ENCODE measurements at regions not wholly inside any gene's neighbourhood (a gene's known extent, or its start where the extent isn't known, plus 50 kb on each side); places are given as distances from the start of the nearest gene placed in this dataset.

DNA sequence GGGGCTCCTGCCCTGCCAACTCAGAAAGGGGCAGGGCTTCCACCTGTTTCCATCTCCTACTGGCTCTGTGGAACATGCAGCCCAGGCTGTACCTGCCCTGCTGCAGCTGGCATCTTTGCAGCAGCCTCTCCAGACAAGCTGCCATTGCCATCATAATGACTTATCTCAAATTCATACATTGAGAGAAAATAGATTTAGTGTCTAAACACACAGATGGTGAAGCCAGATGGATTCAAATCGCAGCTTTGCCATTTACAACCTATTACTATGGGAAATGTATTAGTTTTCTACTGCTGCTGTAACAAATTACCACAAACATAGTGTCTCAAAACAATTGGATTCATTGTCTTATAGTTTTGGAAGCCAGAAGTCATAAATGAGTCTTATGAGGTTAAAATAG lies 260.0 kb downstream of the KCNA4 start:
- no peak overlapping the region for H3K4me3 ChIP-seq (replicated peaks in 1 of 2; ENCODE audit: low read depth in 2 of 2, low read length in 2 of 2)
- no peak for DNase-seq (ENCODE audit: low read depth in 2 of 2)
- no peak for TF ChIP-seq CTCF (IDR thresholded peaks at IDR 0.05; ENCODE audit: low read depth, low read length)

DNA sequence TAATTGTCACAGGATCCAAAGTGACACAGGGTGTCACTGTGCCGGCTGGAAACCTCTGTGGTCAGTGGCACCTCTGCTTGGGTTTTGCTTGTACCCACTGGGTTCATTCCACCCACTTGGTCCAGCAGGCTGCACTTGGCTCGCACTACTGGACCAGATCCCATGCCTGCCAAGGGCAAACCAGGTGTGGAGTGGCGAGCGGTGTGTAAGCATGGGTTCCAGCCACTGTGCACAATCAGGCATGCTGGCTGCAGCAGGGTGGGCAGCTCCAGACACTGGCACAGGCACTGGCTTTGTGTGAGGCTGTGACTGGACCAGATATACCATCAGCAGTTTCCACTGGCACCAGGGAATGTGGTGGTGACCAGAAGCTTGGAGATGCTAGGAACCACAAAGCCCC lies 261.4 kb downstream of the KCNA4 start:
- no peak overlapping the region for H3K4me3 ChIP-seq (replicated peaks in 1 of 2; ENCODE audit: low read depth in 2 of 2, low read length in 2 of 2)
- no peak for TF ChIP-seq CTCF (IDR thresholded peaks at IDR 0.05; ENCODE audit: low read depth, low read length)
- DNase-seq (ENCODE audit: low read depth in 2 of 2): no peak

- TF ChIP-seq CTCF (IDR thresholded peaks at IDR 0.05; ENCODE audit: low read depth, low read length): no peak
- no peak overlapping the region for H3K4me3 ChIP-seq (replicated peaks in 1 of 2; ENCODE audit: low read depth in 2 of 2, low read length in 2 of 2)
- DNase-seq (ENCODE audit: low read depth in 2 of 2): peak in 1 of 2 donors; percentile 3
Measured at GRCh38 chr11:29751618-29752017, 265.2 kb downstream of the KCNA4 start.

- no peak for DNase-seq (ENCODE audit: low read depth in 2 of 2)
- TF ChIP-seq CTCF (IDR thresholded peaks at IDR 0.05; ENCODE audit: low read depth, low read length): no peak
- no peak overlapping the region for H3K4me3 ChIP-seq (replicated peaks in 1 of 2; ENCODE audit: low read depth in 2 of 2, low read length in 2 of 2)
Measured at GRCh38 chr11:29750392-29750791, 266.4 kb downstream of the KCNA4 start.

DNA sequence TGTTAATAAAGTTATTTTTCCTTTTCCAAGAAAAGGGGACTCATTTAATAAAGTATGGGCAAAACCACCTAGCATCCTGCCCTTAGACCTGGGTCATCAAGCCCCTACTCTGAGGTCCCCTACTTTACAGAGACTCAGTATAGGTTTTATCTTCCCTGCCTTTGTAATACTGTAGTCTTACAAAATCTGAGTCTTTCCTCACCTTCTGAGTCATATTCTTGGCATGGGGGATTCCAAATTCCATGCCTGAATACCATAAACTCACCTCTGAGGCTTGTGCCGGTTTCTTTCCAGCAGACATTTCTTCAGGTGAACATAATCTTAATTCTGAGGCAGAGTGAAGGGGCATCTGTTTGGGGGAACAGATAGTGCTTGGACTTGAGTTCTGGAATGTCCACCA lies 282.5 kb downstream of the KCNA4 start:
- DNase-seq (ENCODE audit: low read depth in 2 of 2): peak in 1 of 2 donors; percentile 29
- no peak for TF ChIP-seq CTCF (IDR thresholded peaks at IDR 0.05; ENCODE audit: low read depth, low read length)
- H3K4me3 ChIP-seq (replicated peaks in 1 of 2; ENCODE audit: low read depth in 2 of 2, low read length in 2 of 2): no peak overlapping the region

- TF ChIP-seq CTCF (IDR thresholded peaks at IDR 0.05; ENCODE audit: low read depth, low read length): no peak
- H3K4me3 ChIP-seq (replicated peaks in 1 of 2; ENCODE audit: low read depth in 2 of 2, low read length in 2 of 2): no peak overlapping the region
- DNase-seq (ENCODE audit: low read depth in 2 of 2): no peak
Measured at GRCh38 chr11:29713831-29714320, 303.0 kb downstream of the KCNA4 start.

DNA sequence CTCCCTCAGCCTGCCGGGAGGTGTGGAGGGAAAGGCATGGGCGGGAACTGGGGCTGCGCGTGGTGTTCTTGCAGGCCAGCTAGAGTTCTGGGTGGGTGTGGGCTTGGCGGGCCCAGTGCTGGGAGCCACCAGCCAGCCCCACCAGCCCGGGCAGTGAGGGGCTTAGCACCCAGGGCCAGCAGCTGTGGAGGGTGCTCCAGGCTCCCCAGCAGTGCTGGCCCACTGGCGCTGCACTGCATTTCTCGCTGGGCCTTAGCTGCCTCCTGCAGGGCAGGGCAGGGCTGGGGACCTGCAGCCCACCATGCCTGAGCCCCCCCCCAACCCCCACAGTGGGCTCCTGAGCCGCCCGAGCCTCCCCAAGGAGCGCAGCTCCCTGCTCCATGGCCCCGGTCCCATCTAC lies 304.2 kb downstream of the KCNA4 start:
- H3K4me3 ChIP-seq (replicated peaks in 1 of 2; ENCODE audit: low read depth in 2 of 2, low read length in 2 of 2): no peak overlapping the region
- no peak for TF ChIP-seq CTCF (IDR thresholded peaks at IDR 0.05; ENCODE audit: low read depth, low read length)
- no peak for DNase-seq (ENCODE audit: low read depth in 2 of 2)
